DND-41 (cell line): ENCODE measurements at regions not wholly inside any gene's neighbourhood (a gene's known extent, or its start where the extent isn't known, plus 50 kb on each side); places are given as distances from the start of the nearest gene placed in this dataset.
A peak's percentile ranks its signal among the peaks of the same experiment; 100 is the strongest.

Source experiments
- EZH2 ChIP-seq: IDR thresholded peaks from 3 replicates; pipeline ENCODE4 v1.6.1; 2012; ENCODE audit warnings: borderline replicate concordance, low read depth, mild to moderate bottlenecking, moderate library complexity, low read length, inconsistent platforms; ENCODE audit not compliant: severe bottlenecking
- TF ChIP-seq, protein P1 (sequence below): IDR thresholded peaks from 2 replicates; pipeline ENCODE4 v1.5.1; 2012; ENCODE audit warnings: borderline replicate concordance, low read length, moderate library complexity, mild to moderate bottlenecking; ENCODE audit not compliant: poor library complexity, severe bottlenecking; ENCODE audit errors: extremely low read depth

DNA sequence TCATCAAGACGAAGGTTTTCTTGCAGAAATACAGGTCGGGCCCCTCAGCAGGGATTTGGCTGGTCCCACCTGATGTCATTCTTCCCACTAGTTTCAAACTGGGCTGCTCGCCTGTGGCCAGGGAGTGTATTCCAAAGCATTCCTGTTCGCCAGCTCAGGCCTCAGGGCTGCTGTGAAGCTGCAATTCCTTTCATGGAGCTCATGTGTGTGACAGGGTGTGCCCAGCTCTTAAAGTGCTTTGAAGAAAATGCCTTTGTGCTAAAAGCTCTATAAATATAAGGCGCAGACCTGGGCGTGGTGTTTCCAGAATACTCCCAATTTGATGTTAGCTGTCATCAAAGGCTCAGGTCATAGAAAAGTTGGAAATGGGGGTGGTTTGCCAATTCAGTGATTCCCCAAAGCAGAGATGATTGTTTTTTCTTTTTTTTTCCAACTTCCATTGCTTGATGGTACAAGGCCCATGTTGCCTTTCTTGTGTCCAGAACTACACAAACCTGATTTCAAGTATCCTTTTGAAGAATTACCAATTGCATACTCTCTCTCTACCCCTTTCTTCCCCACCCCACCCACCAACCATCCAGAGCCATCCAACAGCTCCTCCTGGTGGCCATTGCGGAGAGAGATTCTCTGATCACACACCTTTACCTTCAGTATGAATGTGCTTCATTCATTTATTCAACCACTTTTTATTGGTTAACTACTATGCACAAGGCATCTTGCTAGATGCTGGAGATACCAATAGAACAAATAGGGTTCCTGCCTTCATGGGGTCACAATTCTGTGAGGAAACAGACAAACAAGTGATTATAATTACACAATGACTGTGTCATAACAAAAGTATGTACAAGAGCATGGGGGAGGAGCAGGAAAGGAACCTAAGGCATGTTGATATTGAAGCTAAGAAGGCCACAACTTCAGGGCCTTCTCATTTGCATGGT is 297.3 kb upstream of the LYZL1 start:
- TF ChIP-seq, protein P1, sequence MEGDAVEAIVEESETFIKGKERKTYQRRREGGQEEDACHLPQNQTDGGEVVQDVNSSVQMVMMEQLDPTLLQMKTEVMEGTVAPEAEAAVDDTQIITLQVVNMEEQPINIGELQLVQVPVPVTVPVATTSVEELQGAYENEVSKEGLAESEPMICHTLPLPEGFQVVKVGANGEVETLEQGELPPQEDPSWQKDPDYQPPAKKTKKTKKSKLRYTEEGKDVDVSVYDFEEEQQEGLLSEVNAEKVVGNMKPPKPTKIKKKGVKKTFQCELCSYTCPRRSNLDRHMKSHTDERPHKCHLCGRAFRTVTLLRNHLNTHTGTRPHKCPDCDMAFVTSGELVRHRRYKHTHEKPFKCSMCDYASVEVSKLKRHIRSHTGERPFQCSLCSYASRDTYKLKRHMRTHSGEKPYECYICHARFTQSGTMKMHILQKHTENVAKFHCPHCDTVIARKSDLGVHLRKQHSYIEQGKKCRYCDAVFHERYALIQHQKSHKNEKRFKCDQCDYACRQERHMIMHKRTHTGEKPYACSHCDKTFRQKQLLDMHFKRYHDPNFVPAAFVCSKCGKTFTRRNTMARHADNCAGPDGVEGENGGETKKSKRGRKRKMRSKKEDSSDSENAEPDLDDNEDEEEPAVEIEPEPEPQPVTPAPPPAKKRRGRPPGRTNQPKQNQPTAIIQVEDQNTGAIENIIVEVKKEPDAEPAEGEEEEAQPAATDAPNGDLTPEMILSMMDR: peak; percentile 74
- TF ChIP-seq EZH2: no peak
